Glutamatergic neuron (in vitro differentiated cells): ENCODE measurements at regions not wholly inside any gene's neighbourhood (a gene's known extent, or its start where the extent isn't known, plus 50 kb on each side); places are given as distances from the start of the nearest gene placed in this dataset.
A peak's percentile ranks its signal among the peaks of the same experiment; 100 is the strongest.

Experiments used
- DNase-seq: peaks from one replicate; pipeline ENCODE4 v3.0.0; 2022
- H3K27ac Mint-ChIP-seq: one replicate; pipeline ENCODE4 v1.8.0; 2020; ENCODE audit warnings: mild to moderate bottlenecking, mixed read lengths, inconsistent platforms; ENCODE audit not compliant: unreplicated experiment
- H3K27me3 Mint-ChIP-seq: one replicate; pipeline ENCODE4 v1.8.0; 2020; ENCODE audit warnings: mild to moderate bottlenecking, moderate library complexity, mixed read lengths, inconsistent platforms; ENCODE audit not compliant: unreplicated experiment
- H3K36me3 Mint-ChIP-seq: one replicate; pipeline ENCODE4 v1.8.0; 2020; ENCODE audit warnings: mild to moderate bottlenecking, mixed read lengths, inconsistent platforms; ENCODE audit not compliant: unreplicated experiment
- H3K4me1 Mint-ChIP-seq: one replicate; pipeline ENCODE4 v1.8.0; 2020; ENCODE audit warnings: mild to moderate bottlenecking, low read depth, mixed read lengths, inconsistent platforms; ENCODE audit not compliant: unreplicated experiment
- H3K4me3 Mint-ChIP-seq: one replicate; pipeline ENCODE4 v1.8.0; 2020; ENCODE audit warnings: mild to moderate bottlenecking, mixed read lengths, inconsistent platforms; ENCODE audit not compliant: unreplicated experiment
- H3K9me3 Mint-ChIP-seq: one replicate; pipeline ENCODE4 v1.8.0; 2020; ENCODE audit warnings: mild to moderate bottlenecking, moderate library complexity, mixed read lengths, inconsistent platforms; ENCODE audit not compliant: unreplicated experiment
- TF ChIP-seq, protein P1 (sequence below): fragments of 200-600 bp; sonication (generic); IDR thresholded peaks from one replicate; pipeline ENCODE4 v1.5.0; 2021; ENCODE audit not compliant: partially characterized antibody, unreplicated experiment

DNA sequence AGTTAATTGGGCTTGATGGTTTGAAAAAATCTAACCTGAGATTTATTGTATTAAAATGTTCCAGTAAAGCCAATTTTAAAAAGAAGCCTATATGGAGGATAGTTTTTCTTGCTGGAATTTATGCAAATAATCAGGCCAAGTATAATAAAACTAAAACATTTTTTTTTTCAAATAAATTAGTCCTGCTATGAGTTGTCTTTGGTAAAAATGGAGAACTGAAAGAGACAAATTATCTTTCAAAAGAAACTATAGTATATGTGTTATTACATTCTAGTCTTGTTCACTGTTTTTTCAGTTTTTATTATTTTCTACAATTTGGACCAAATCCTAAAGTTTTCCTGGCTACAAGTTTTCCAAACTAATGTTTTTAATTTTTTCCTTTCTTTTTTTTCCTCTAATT lies 468.9 kb downstream of the UQCRFS1 start:
- TF ChIP-seq, protein P1, sequence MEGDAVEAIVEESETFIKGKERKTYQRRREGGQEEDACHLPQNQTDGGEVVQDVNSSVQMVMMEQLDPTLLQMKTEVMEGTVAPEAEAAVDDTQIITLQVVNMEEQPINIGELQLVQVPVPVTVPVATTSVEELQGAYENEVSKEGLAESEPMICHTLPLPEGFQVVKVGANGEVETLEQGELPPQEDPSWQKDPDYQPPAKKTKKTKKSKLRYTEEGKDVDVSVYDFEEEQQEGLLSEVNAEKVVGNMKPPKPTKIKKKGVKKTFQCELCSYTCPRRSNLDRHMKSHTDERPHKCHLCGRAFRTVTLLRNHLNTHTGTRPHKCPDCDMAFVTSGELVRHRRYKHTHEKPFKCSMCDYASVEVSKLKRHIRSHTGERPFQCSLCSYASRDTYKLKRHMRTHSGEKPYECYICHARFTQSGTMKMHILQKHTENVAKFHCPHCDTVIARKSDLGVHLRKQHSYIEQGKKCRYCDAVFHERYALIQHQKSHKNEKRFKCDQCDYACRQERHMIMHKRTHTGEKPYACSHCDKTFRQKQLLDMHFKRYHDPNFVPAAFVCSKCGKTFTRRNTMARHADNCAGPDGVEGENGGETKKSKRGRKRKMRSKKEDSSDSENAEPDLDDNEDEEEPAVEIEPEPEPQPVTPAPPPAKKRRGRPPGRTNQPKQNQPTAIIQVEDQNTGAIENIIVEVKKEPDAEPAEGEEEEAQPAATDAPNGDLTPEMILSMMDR = no peak
- Mint-ChIP-seq H3K4me3 (no peak overlapping the region), H3K36me3 (no peaks in the 10 kb centered on the region), H3K9me3 (no peaks in the 10 kb centered on the region), H3K4me1 (no peaks in the 10 kb centered on the region), H3K27ac (no peak overlapping the region), H3K27me3 (no peaks in the 10 kb centered on the region)
- no peak for DNase-seq

DNA sequence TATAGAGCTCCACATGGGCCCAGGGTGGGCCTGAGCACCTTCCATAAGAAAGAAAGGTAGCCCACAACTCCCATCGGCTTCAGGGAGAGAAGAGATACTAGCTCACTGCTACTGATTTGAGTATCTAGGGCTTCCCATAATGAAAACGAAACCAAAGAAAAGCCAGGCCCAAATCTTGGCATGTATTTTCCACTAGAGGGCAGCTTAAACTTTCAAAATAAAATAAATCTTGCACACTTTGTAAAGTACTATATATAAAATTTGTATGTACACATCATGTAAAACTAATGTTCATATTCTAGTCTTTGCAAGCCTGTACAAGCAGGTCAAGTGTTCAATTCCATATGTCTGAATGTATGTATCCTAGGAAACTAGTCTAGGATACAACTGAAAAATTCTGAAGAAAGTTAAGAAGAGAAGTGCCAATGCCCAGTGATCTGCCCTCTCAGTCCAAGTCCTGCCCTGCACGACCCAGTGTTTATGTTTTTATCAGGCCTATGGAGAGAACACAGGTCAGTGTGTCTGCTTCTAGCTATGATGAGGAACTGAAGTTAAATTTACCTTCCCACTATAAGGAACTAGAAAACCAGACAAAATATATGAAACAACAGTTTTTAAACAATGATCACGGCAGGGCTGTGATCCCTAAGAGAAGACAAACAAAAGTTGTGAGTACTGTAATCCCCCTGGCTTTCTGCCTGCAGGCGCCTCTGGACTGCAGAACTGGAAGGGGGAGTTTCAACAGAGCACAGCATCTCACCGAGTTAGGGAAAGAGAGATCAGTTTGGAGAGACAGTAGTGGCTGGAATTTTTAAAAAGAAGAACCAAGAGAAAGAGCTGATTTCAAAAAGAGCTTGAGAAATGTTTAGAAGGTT lies 475.7 kb downstream of the UQCRFS1 start:
- Mint-ChIP-seq H3K4me1 (no peaks in the 10 kb centered on the region), H3K27me3 (peaks cover 2% of the 10 kb centered on the region), H3K27ac (no peak overlapping the region), H3K9me3 (peaks cover 1% of the 10 kb centered on the region), H3K36me3 (no peaks in the 10 kb centered on the region), H3K4me3 (no peak overlapping the region)
- DNase-seq = no peak
- TF ChIP-seq, protein P1 = peak; percentile 55

DNA sequence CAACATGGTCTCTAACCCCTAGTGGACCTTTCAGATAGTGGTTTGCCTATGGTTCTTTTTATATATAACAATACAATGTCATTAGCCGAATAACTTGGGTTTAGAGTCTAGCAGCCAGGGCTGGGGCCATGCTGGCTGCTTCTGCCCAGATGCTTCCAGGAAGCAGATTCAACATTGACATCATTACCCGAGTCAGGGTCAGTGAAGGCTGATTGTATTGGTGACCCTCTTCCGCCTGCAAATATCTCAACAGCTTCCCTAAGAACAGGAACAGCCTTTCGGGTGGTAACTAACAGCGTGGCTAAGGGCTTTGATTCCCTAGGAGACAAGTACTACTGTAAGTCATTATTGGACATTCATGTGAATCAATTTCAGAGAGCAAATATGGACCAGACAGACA lies 476.4 kb downstream of the UQCRFS1 start:
- Mint-ChIP-seq H3K9me3 (peaks cover 1% of the 10 kb centered on the region), H3K4me3 (no peak overlapping the region), H3K27me3 (peaks cover 2% of the 10 kb centered on the region), H3K36me3 (no peaks in the 10 kb centered on the region), H3K27ac (no peak overlapping the region), H3K4me1 (no peaks in the 10 kb centered on the region)
- no peak for DNase-seq
- TF ChIP-seq, protein P1 = no peak

DNA sequence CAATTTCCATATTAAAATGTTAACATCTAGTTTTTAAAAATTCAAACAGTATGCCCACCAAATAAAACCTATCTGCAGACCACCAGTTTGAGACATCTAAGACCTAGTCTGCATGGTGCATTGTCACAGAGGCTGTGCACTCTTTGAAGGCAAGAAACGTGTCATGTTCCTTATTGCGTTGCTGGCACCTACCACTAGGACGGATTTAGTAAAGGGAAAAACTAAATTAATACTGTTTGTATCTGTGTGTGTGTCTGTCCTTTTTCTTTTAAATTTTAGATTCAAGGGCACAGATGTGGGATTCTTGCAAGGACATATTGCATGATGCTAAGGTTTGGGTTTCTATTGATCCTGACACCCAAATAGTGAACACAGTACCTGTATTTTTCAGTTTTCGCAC lies 481.4 kb downstream of the UQCRFS1 start:
- peaks cover 2% of the 10 kb centered on the region for H3K27me3 Mint-ChIP-seq
- no peak for DNase-seq
- H3K4me1 Mint-ChIP-seq = no peaks in the 10 kb centered on the region
- TF ChIP-seq, protein P1 = peak; percentile 27
- H3K27ac Mint-ChIP-seq = no peak overlapping the region
- H3K9me3 Mint-ChIP-seq = peaks cover 1% of the 10 kb centered on the region
- no peaks in the 10 kb centered on the region for H3K36me3 Mint-ChIP-seq
- H3K4me3 Mint-ChIP-seq = no peak overlapping the region

DNA sequence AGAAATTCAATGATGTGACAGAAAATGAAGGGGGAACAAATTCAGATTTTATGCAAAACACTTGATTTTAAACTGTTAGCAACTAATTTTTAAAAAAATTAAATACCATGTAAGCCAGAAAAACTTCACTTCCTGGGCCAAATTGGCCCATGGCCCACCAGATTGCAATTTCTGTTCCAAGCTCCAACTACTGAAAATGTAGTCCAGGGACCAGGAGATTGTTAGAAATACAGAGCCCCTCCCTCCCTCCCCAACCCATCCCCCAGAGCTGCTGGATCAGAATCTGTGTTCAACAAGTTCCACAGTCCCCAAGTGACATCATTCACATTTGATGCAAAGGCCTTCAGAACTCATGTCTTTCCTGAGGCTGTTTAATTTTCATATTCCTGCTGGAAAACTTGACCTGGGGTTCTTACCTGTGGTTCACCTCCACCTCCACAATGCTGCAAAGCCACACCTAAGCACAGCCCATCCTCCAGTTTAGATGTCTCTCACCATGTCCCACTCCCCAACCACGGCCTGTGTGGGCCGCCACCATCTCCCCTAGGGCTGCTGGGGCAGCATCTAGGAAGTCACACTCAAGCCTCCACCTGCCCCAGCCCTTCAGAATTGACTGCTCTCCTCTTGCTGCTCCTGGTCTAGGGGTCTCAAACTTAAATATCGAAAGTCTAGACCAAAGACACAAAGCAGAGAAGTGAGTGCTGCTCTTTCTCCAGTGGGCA lies 482.0 kb downstream of the UQCRFS1 start:
- Mint-ChIP-seq H3K9me3 (no peaks in the 10 kb centered on the region), H3K27me3 (peaks cover 1% of the 10 kb centered on the region), H3K36me3 (no peaks in the 10 kb centered on the region), H3K4me3 (no peak overlapping the region), H3K4me1 (no peaks in the 10 kb centered on the region), H3K27ac (no peak overlapping the region)
- TF ChIP-seq, protein P1 = no peak
- no peak for DNase-seq
